ENCODE measurements at regions not wholly inside any gene's neighbourhood (a gene's known extent, or its start where the extent isn't known, plus 50 kb on each side); places are given as distances from the start of the nearest gene placed in this dataset.

GRCh38 chr2:207464007-207464406, 65.8 kb upstream of the CREB1 start:
- no peak overlapping the region for H3K9ac ChIP-seq (ENCODE audit: insufficient read depth in 1 of 2, low read depth in 2 of 2, low read length in 2 of 2)
- H3K4me1 ChIP-seq (replicated peaks in 1 of 2; ENCODE audit: control insufficient read depth in 2 of 2, insufficient read depth in 2 of 2, low read length in 2 of 2): no peaks in the 10 kb centered on the region; a peak in 3 of 5 replicates
- no peaks in the 10 kb centered on the region for H3K9me3 ChIP-seq (replicated peaks; ENCODE audit: control insufficient read depth, insufficient read depth, low read depth, low read length)
- POLR2A ChIA-PET: no interaction called here
- H3K4me3 ChIP-seq: no peak overlapping the region
- no peak overlapping the region for H3K27ac ChIP-seq (ENCODE audit: extremely low read depth, low read depth, low read length)
- no peak overlapping the region for H3K4me2 ChIP-seq (ENCODE audit: insufficient read depth, low read length)
- DNase-seq (ENCODE audit: extremely low read depth in 1 of 4, low spot score in 3 of 4): no peak
- H3K79me2 ChIP-seq (ENCODE audit: control insufficient read depth, insufficient read depth, low read length): no peaks in the 10 kb centered on the region
- intact Hi-C loops (cut with micrococcal nuclease): no loop called here
- TF ChIP-seq NR2F6 (CRISPR knock-in tag; IDR thresholded peaks at IDR 0.05) (no peak), TAF7 (tag; IDR thresholded peaks at IDR 0.05) (no peak), ZNF589 (CRISPR knock-in tag; IDR thresholded peaks at IDR 0.05; ENCODE audit: low read depth) (no peak), ZZZ3 (IDR thresholded peaks at IDR 0.05) (no peak), SRSF9 (IDR thresholded peaks at IDR 0.05; ENCODE audit: borderline replicate concordance, low read depth, low read length) (no peak), ZNF583 (CRISPR knock-in tag; IDR thresholded peaks at IDR 0.05) (no peak), ZFX (CRISPR knock-in tag; IDR thresholded peaks at IDR 0.05) (no peak), EGR1 (conservative IDR thresholded peaks at IDR 0.05) (no peak)
- in situ Hi-C loops (cut with MboI): loop anchor here (25.0 kb wide), 2 partner anchors 477 to 902 kb away; no protein-coding TSS in a partner anchor
- no peak for ATAC-seq
- CTCF ChIA-PET (ENCODE audit: low intra/inter-chr PET ratio): no interaction called here
- no TSS peak for BruUV-seq (replicated peaks)
- no peak for FAIRE-seq
- H3K36me3 ChIP-seq (ENCODE audit: control insufficient read depth, insufficient read depth, low read length): no peaks in the 10 kb centered on the region
- 77% methylated on average over 8 of the region's 10 CpGs for WGBS (ENCODE audit: insufficient coverage, low coverage, missing lambda C conversion rate)
- no peaks in the 10 kb centered on the region for H3K27me3 ChIP-seq (ENCODE audit: control insufficient read depth in 2 of 2, insufficient read depth in 2 of 2, low read length in 2 of 2)
- H4K20me1 ChIP-seq (replicated peaks; ENCODE audit: control insufficient read depth, insufficient read depth, low read length): no peaks in the 10 kb centered on the region
- peak overlapping the region; percentile 45; the same call in 1 of the 2 replicates for H2AFZ ChIP-seq (ENCODE audit: low read depth, low read length)
- H3K9me1 ChIP-seq (ENCODE audit: control insufficient read depth, insufficient read depth, low read length): no peaks in the 10 kb centered on the region

DNA sequence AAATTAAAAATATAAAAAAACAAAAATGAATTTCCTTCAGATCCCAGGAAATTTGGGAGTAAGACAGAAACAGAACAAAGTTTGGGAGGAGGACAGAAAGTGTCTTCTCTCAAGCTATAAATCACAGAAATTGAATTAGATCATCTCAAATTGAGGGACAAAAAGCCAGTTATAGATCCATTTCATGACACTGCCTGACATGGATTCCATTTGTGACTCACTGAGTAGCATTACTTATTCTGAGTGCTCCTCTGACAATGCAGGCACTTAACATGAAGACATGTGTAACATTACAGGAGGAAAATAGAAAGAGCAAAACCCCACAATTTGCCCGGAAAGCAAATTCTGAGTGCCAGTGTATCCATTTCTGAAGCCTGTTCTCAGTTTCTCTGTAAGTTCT, 63.9 kb upstream of the CREB1 start:
- no peaks in the 10 kb centered on the region for H3K9me1 ChIP-seq (ENCODE audit: control insufficient read depth, insufficient read depth, low read length)
- FAIRE-seq: no peak
- BruUV-seq (replicated peaks): no TSS peak
- TF ChIP-seq TOE1 (IDR thresholded peaks at IDR 0.05; ENCODE audit: borderline replicate concordance): no peak
- TF ChIP-seq TOE1 (CRISPR knock-in tag; IDR thresholded peaks at IDR 0.05; ENCODE audit: borderline replicate concordance, low read depth): no peak
- TF ChIP-seq ZNF395 (CRISPR knock-in tag; IDR thresholded peaks at IDR 0.05): no peak
- TF ChIP-seq ZNF830 (CRISPR knock-in tag; IDR thresholded peaks at IDR 0.05): no peak
- TF ChIP-seq DMBX1 (CRISPR knock-in tag; IDR thresholded peaks at IDR 0.05; ENCODE audit: borderline replicate concordance): no peak
- TF ChIP-seq, protein P1, sequence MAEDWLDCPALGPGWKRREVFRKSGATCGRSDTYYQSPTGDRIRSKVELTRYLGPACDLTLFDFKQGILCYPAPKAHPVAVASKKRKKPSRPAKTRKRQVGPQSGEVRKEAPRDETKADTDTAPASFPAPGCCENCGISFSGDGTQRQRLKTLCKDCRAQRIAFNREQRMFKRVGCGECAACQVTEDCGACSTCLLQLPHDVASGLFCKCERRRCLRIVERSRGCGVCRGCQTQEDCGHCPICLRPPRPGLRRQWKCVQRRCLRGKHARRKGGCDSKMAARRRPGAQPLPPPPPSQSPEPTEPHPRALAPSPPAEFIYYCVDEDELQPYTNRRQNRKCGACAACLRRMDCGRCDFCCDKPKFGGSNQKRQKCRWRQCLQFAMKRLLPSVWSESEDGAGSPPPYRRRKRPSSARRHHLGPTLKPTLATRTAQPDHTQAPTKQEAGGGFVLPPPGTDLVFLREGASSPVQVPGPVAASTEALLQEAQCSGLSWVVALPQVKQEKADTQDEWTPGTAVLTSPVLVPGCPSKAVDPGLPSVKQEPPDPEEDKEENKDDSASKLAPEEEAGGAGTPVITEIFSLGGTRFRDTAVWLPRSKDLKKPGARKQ (CRISPR knock-in tag; IDR thresholded peaks at IDR 0.05): no peak
- TF ChIP-seq ZNF23 (CRISPR knock-in tag; IDR thresholded peaks at IDR 0.05): no peak

More for the DNA sequence above, 63.9 kb upstream of the CREB1 start:
- H3K9ac ChIP-seq (ENCODE audit: insufficient read depth in 1 of 2, low read depth in 2 of 2, low read length in 2 of 2): no peak overlapping the region
- ATAC-seq (no peak), DNase-seq (ENCODE audit: extremely low read depth in 1 of 4, low spot score in 3 of 4) (no peak)
- no peaks in the 10 kb centered on the region for H3K79me2 ChIP-seq (ENCODE audit: control insufficient read depth, insufficient read depth, low read length)
- intact Hi-C loops (cut with micrococcal nuclease): no loop called here
- no peak overlapping the region for H3K27ac ChIP-seq (ENCODE audit: extremely low read depth, low read depth, low read length)
- 83% methylated on average over 1 of the region's 1 CpG for WGBS (ENCODE audit: insufficient coverage, low coverage, missing lambda C conversion rate)
- H3K4me3 ChIP-seq: no peak overlapping the region
- H3K9me3 ChIP-seq (replicated peaks; ENCODE audit: control insufficient read depth, insufficient read depth, low read depth, low read length): no peaks in the 10 kb centered on the region
- no peaks in the 10 kb centered on the region for H3K27me3 ChIP-seq (ENCODE audit: control insufficient read depth in 2 of 2, insufficient read depth in 2 of 2, low read length in 2 of 2)
- CTCF ChIA-PET (ENCODE audit: low intra/inter-chr PET ratio): no interaction called here
- no peaks in the 10 kb centered on the region for H3K36me3 ChIP-seq (ENCODE audit: control insufficient read depth, insufficient read depth, low read length)
- no peaks in the 10 kb centered on the region for H4K20me1 ChIP-seq (replicated peaks; ENCODE audit: control insufficient read depth, insufficient read depth, low read length)
- in situ Hi-C loops (cut with MboI): loop anchor here (25.0 kb wide), 2 partner anchors 479 to 904 kb away; no protein-coding TSS in a partner anchor
- H3K4me2 ChIP-seq (ENCODE audit: insufficient read depth, low read length): no peak overlapping the region
- H3K4me1 ChIP-seq (replicated peaks in 1 of 2; ENCODE audit: control insufficient read depth in 2 of 2, insufficient read depth in 2 of 2, low read length in 2 of 2): no peaks in the 10 kb centered on the region; a peak in 3 of 5 replicates
- POLR2A ChIA-PET: interaction anchor here (0.9 kb wide), 1 partner anchor 87 kb away, joined by 4 read pairs; no protein-coding TSS in a partner anchor
- H2AFZ ChIP-seq (ENCODE audit: low read depth, low read length): no peak overlapping the region

Data from K562 (cell line).